A549 (cell line): ENCODE measurements at regions not wholly inside any gene's neighbourhood (a gene's known extent, or its start where the extent isn't known, plus 50 kb on each side); places are given as distances from the start of the nearest gene placed in this dataset.

ENCODE experiments used
- small RNA-seq, 6 experiments: library from RNA; depleted of rRNA; stranded (forward); fragments of <200 nt; gene quantifications; one replicate each; pipeline ENCODE3, GENCODE V24; 2012

Small RNA genes in the stretch of these regions (small RNA-seq; reads per million reads assigned to genes)
- gene AC092447.9 (0 reads per million in 6 experiments), gene RNU6-1052P (0 reads per million in 6 experiments), gene RNU6-1335P (0 reads per million in 6 experiments), gene SEPT14P24 (0 reads per million in 6 experiments)
